ENCODE measurements at regions not wholly inside any gene's neighbourhood (a gene's known extent, or its start where the extent isn't known, plus 50 kb on each side); places are given as distances from the start of the nearest gene placed in this dataset.

- H3K27ac ChIP-seq (ENCODE audit: extremely low read depth, low read depth, low read length) = no peak overlapping the region
- H3K4me1 ChIP-seq (replicated peaks in 1 of 2; ENCODE audit: control insufficient read depth in 2 of 2, insufficient read depth in 2 of 2, low read length in 2 of 2) = no peaks in the 10 kb centered on the region
- H3K4me3 ChIP-seq = no peak overlapping the region
- peaks cover 50 to 81% of the 10 kb centered on the region in 2 experiments for H3K27me3 ChIP-seq (ENCODE audit: control insufficient read depth in 2 of 2, insufficient read depth in 2 of 2, low read length in 2 of 2)
- H4K20me1 ChIP-seq (replicated peaks; ENCODE audit: control insufficient read depth, insufficient read depth, low read length) = no peaks in the 10 kb centered on the region; the same call in 1 of the 2 replicates
- CTCF ChIA-PET (ENCODE audit: low intra/inter-chr PET ratio) = no interaction called here
- FAIRE-seq (no peak), ATAC-seq (no peak), DNase-seq (ENCODE audit: extremely low read depth in 1 of 4, low spot score in 3 of 4) (no peak)
- 1% methylated on average over 6 of the region's 6 CpGs for WGBS (ENCODE audit: insufficient coverage, low coverage, missing lambda C conversion rate)
- no peaks in the 10 kb centered on the region for H3K36me3 ChIP-seq (ENCODE audit: control insufficient read depth, insufficient read depth, low read length)
- in situ Hi-C loops (cut with MboI) (no loop called here), intact Hi-C loops (cut with micrococcal nuclease) (no loop called here)
- no peaks in the 10 kb centered on the region for H3K9me3 ChIP-seq (replicated peaks; ENCODE audit: control insufficient read depth, insufficient read depth, low read depth, low read length)
- no TSS peak for BruUV-seq (replicated peaks)
- POLR2A ChIA-PET = no interaction called here
- TF ChIP-seq SRSF3 (IDR thresholded peaks at IDR 0.05; ENCODE audit: insufficient read depth, low read length) = no peak
- TF ChIP-seq MAFG (tag; conservative IDR thresholded peaks at IDR 0.05) = peak; percentile 20; the same call in 1 of the 2 replicates
- TF ChIP-seq HMGN3 (IDR thresholded peaks at IDR 0.05; ENCODE audit: borderline replicate concordance, extremely low read depth, insufficient read length, low read depth, low read length) = no peak
- no peak for TF ChIP-seq KAT7 (CRISPR knock-in tag; IDR thresholded peaks at IDR 0.05; ENCODE audit: borderline replicate concordance)
- H3K79me2 ChIP-seq (ENCODE audit: control insufficient read depth, insufficient read depth, low read length) = no peaks in the 10 kb centered on the region
- H3K4me2 ChIP-seq (ENCODE audit: insufficient read depth, low read length) = no peak overlapping the region
- no peak overlapping the region for H2AFZ ChIP-seq (ENCODE audit: low read depth, low read length)
- H3K9ac ChIP-seq (ENCODE audit: insufficient read depth in 1 of 2, low read depth in 2 of 2, low read length in 2 of 2) = no peak overlapping the region
- no peaks in the 10 kb centered on the region for H3K9me1 ChIP-seq (ENCODE audit: control insufficient read depth, insufficient read depth, low read length)
Observed at GRCh38 chr6:167525774-167526173, 200.9 kb downstream of the TTLL2 start.

GRCh38 chr6:167526465-167527368, 201.8 kb downstream of the TTLL2 start:
- BruUV-seq (replicated peaks) = no TSS peak
- no peak overlapping the region for H3K9ac ChIP-seq (ENCODE audit: insufficient read depth in 1 of 2, low read depth in 2 of 2, low read length in 2 of 2)
- H4K20me1 ChIP-seq (replicated peaks; ENCODE audit: control insufficient read depth, insufficient read depth, low read length) = no peaks in the 10 kb centered on the region; the same call in 1 of the 2 replicates
- no peak for FAIRE-seq
- H3K27ac ChIP-seq (ENCODE audit: extremely low read depth, low read depth, low read length) = no peak overlapping the region
- H3K9me1 ChIP-seq (ENCODE audit: control insufficient read depth, insufficient read depth, low read length) = no peaks in the 10 kb centered on the region
- under 1% methylated on average over 23 of the region's 23 CpGs for WGBS (ENCODE audit: insufficient coverage, low coverage, missing lambda C conversion rate)
- in situ Hi-C loops (cut with MboI) = no loop called here
- no peaks in the 10 kb centered on the region for H3K36me3 ChIP-seq (ENCODE audit: control insufficient read depth, insufficient read depth, low read length)
- no peak overlapping the region for H3K4me2 ChIP-seq (ENCODE audit: insufficient read depth, low read length)
- H3K79me2 ChIP-seq (ENCODE audit: control insufficient read depth, insufficient read depth, low read length) = no peaks in the 10 kb centered on the region
- intact Hi-C loops (cut with micrococcal nuclease) = no loop called here
- CTCF ChIA-PET (ENCODE audit: low intra/inter-chr PET ratio) = no interaction called here
- peaks cover 51 to 83% of the 10 kb centered on the region in 2 experiments for H3K27me3 ChIP-seq (ENCODE audit: control insufficient read depth in 2 of 2, insufficient read depth in 2 of 2, low read length in 2 of 2)
- no peak overlapping the region for H2AFZ ChIP-seq (ENCODE audit: low read depth, low read length)
- POLR2A ChIA-PET = interaction anchor here (0.5 kb wide), 1 partner anchor 275 kb away, joined by 3 read pairs; no protein-coding TSS in a partner anchor
- H3K4me1 ChIP-seq (replicated peaks in 1 of 2; ENCODE audit: control insufficient read depth in 2 of 2, insufficient read depth in 2 of 2, low read length in 2 of 2) = no peaks in the 10 kb centered on the region
- no peak for DNase-seq (ENCODE audit: extremely low read depth in 1 of 4, low spot score in 3 of 4)
- no peak overlapping the region for H3K4me3 ChIP-seq
- H3K9me3 ChIP-seq (replicated peaks; ENCODE audit: control insufficient read depth, insufficient read depth, low read depth, low read length) = no peaks in the 10 kb centered on the region
- ATAC-seq = no peak; the same call in 2 of the 3 replicates
- TF ChIP-seq, protein P1, sequence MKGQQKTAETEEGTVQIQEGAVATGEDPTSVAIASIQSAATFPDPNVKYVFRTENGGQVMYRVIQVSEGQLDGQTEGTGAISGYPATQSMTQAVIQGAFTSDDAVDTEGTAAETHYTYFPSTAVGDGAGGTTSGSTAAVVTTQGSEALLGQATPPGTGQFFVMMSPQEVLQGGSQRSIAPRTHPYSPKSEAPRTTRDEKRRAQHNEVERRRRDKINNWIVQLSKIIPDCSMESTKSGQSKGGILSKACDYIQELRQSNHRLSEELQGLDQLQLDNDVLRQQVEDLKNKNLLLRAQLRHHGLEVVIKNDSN (CRISPR knock-in tag; IDR thresholded peaks at IDR 0.05) = no peak
- TF ChIP-seq E2F3 (CRISPR knock-in tag; IDR thresholded peaks at IDR 0.05) (no peak), BHLHE40 (IDR thresholded peaks at IDR 0.05; ENCODE audit: low read length) (no peak), U2AF2 (optimal IDR thresholded peaks at IDR 0.05; ENCODE audit: low read depth, low read length) (no peak), STAT5A (IDR thresholded peaks at IDR 0.05; ENCODE audit: borderline replicate concordance, low read length) (no peak), ZNF41 (CRISPR knock-in tag; conservative IDR thresholded peaks at IDR 0.05) (no peak)
- TF ChIP-seq, protein P2, sequence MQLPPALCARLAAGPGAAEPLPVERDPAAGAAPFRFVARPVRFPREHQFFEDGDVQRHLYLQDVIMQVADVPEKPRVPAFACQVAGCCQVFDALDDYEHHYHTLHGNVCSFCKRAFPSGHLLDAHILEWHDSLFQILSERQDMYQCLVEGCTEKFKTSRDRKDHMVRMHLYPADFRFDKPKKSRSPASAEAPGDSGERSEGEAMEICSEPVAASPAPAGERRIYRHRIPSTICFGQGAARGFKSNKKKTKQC (CRISPR knock-in tag; IDR thresholded peaks at IDR 0.05) = no peak
- TF ChIP-seq, protein P3, sequence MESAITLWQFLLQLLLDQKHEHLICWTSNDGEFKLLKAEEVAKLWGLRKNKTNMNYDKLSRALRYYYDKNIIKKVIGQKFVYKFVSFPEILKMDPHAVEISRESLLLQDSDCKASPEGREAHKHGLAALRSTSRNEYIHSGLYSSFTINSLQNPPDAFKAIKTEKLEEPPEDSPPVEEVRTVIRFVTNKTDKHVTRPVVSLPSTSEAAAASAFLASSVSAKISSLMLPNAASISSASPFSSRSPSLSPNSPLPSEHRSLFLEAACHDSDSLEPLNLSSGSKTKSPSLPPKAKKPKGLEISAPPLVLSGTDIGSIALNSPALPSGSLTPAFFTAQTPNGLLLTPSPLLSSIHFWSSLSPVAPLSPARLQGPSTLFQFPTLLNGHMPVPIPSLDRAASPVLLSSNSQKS (CRISPR knock-in tag; IDR thresholded peaks at IDR 0.05) = no peak
